Superior temporal gyrus (tissue), 1 donor: ENCODE measurements at regions not wholly inside any gene's neighbourhood (a gene's known extent, or its start where the extent isn't known, plus 50 kb on each side); places are given as distances from the start of the nearest gene placed in this dataset.

Source experiments
- DNase-seq: peaks from one replicate; pipeline ENCODE4 v3.0.0-alpha.2; 2016; ENCODE audit errors: extremely low spot score

GRCh38 chr22:49372111-49372529 lies 455.6 kb downstream of the BRD1 start:
- DNase-seq, result no peak

DNA sequence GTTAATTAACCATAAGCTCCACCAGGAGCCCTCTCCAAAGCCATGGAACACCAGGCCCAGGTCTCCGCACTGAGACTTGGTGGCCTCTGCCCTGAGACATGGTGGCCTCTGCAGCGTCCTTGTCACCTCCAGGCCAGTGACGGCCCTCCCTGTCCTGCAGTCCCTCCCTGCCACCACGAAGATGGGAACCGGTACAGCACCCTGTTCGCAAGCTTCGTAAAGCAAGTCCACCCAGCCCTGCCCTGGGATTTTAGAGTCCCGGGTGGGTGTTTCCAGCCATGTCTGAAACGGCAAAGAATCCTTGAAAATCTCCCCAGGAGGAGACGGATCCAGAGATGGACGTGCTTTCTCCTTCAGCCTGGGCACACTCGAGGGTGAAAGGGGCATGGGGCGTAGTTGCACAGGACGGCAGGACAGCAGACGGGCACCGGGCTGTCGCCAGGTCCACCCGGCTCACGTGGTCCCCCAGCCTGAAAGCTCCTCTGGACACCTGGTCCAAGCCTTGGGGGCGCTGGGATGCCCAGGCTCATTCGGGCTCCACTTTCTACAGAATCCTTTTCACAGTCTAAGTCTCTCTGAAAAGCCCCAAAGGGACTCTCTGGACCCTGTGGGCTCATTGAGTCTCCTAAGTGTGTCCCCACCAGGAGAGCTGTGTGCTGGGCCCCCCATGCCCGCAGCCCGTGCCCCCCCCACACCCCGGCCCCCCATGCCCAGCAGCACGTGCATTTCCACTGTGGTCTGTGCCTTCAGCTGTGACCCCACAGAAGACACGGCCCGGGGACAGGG lies 456.2 kb downstream of the BRD1 start:
- no peak for DNase-seq

DNA sequence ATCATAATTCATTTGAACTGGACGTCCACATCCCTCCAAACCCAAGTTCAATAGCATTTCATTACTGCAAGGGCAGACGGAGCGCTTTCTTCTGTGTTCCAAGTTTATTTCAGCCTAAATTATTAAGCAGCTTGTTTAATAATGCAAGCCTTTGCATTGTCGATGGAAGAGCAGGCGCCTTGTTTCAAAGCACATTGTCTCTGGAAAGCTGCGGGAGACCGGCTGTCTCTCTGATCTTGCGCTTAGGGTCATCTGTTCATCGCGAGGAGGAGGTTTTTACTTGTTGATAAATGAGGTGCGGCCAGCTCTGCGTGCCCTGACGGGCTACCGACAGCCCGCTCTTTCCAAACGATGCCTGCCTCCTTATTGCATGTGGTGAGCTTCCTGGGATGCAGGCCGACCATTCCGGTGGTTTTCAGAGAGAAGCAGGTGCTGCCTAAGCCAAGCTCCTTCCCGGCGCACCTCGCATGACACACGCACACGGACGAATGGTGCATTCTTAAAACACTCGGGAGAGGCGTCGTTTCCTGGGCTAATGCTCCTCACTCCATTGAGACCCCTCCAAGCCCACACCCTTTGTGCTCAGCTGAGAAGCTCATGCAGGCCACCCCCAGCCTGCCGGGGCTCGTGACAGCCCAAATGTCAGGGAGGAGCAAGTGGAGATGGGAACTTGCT lies 456.9 kb downstream of the BRD1 start:
- DNase-seq, result no peak

DNA sequence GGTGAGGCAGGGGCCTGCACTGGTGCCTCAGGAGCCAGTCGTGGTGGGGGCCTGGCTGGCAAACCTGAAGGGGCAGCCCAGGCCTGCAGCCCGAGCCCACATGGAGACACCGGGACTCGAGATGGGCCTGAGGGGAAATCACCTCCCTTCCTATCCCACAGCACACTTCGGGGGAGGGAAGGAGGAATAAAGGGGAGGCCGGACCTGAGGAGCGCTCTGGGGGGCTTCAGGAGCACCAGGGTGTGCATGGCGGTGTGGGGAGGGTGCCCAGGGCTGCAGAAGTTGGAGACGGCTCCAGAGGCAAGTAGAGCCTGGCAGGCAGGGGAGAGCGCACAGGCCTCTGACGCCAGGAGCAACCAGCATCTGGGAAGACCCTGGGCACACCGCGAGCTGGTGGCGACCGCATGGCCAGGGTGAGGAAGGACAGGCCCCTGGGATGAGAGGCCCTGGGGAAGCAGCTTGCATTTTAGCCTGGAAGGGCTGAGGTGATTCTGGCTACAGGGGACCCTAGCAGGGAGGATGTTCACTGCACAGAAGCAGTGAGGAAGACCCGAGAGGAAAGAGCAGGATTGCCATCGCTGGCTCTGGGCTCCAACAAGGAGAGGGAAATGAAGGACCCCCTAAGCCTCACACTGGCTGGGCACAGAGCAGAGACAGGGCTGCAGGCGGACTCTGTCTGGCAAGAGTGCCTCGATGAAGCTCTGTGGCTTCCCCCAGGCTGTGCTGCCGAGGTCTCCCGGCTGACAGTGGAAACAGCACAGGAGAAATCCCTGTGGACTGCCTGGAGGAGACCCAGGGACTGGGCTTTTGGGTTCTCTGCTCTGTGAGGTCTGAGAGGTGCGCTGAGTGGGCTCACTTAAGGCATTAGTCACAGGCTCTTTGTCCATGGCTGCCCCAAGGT lies 457.7 kb downstream of the BRD1 start:
- DNase-seq, result no peak

DNA sequence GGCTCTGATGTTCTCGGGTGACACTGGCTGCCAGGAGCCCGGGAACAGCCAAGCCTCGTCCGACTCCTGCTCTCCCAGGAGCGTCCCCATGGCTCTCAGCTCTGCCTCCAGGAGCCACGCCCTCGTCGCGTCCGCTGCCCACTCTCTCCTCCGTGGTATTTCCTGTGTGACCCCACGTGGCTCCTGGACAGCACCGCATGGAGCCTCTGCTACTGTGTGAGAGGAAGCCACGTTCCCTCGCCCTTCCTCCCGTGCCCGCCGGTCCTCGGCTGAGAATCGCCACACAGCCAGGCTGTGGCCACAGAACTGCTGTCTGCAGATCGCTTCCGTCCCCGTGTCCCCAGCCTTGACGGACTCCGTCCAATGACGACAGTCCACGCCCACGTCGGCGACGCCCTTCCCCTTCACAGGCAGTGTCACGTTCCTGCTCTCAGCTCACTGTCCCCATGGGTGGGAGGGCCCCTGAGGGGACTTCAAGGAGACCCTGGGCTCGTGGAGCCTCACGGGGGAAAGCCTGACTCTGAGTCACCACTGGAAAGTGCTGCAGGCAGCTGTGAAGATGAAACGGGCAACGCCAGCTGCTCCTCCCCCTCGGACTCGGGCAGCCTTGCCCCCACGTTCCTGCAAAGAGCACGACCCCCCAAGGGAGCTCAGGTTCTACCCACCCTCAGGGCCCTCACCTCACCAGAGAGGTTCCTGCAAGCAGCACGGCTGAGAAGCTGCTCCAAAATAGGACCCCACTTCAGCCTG lies 458.5 kb downstream of the BRD1 start:
- DNase-seq, result no peak

DNA sequence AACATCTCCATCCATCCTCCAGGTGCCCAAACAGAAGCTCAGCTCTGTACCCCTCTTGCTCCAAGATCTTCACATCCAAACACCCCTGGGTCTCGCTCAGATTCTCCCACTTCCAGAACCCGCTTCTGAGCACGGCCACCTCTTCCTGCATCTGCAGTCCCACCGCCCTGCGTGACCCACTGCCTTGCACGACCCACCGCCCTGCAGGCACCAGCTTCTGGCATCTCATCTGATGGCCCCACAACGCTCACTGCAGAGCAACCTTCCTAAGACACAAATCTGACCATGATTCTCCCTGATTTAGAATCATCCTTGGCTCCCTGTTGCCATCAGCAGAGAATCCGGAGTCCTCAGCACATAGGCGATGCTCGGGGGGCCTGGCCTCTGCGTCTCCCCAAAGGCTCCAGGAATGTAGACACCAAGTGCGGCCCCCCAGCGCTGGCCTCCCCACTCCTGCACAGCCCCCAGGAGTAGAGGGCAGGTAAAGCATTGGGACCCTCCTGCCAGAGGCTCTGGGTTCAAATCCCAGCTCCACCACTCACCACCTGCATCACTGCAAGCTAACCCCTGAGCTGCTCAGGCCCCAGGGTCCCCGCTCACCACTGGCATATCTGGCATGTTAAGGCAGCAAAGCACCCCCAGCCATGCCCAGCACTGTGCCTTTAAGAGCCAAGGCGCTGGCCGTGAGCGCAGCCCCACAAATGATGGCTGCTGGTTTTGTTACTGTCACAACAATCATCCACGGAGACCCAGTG lies 459.3 kb downstream of the BRD1 start:
- DNase-seq, result no peak

DNA sequence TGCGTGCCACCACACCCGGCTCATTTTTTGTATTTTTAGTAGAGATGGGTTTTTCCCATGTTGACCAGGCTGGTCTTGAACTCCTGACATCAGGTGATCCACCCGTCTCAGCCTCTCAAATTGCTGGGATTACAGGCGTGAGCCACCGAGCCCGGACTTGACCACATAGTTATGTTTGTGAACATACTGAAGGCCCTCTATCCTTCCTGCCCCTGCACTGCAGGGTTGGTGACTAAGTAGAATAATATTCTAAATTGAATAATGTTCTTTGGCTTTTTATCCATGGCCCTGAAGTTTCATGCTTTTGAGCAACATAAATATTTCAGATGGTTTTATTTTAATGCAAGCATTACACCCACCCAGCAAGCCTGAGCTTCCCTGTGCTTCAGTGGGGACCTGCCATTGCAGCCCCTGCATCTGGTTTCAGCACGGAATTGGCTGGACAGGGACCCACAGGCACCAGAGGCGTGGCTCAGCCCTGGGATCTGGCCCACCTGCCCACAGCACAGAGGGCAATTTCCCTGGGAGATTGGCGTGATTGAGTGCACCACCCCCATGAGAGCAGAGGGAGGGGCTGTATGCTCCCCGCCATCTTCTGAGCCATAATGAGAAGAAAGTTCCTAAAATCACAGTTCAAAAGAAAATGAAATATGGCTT lies 460.5 kb downstream of the BRD1 start:
- no peak for DNase-seq

GRCh38 chr22:49366437-49366836 lies 461.2 kb downstream of the BRD1 start:
- DNase-seq, result no peak

GRCh38 chr22:49365910-49366309 lies 461.8 kb downstream of the BRD1 start:
- no peak for DNase-seq

- DNase-seq, result no peak
These were observed 462.4 kb downstream of the BRD1 start for GRCh38 chr22:49365191-49365837.

DNA sequence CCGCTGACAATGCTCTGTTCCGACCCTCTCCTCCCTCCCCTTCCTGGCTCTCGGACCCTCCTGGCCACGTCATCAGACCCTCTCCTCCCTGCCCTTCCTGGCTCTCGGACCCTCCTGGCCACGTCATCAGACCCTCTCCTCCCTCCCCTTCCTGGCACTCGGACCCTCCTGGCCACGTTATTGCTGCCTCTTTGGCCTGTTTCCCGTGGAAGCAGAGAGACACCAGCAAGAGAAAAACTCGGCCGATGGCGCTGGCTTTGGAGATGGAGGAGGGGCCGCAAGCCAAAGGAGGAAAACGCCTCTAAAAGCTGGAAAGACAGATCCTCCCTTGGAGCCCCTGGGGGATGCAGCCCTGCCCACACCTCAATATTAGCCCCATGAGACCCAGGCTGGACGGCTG lies 463.3 kb downstream of the BRD1 start:
- no peak for DNase-seq

DNA sequence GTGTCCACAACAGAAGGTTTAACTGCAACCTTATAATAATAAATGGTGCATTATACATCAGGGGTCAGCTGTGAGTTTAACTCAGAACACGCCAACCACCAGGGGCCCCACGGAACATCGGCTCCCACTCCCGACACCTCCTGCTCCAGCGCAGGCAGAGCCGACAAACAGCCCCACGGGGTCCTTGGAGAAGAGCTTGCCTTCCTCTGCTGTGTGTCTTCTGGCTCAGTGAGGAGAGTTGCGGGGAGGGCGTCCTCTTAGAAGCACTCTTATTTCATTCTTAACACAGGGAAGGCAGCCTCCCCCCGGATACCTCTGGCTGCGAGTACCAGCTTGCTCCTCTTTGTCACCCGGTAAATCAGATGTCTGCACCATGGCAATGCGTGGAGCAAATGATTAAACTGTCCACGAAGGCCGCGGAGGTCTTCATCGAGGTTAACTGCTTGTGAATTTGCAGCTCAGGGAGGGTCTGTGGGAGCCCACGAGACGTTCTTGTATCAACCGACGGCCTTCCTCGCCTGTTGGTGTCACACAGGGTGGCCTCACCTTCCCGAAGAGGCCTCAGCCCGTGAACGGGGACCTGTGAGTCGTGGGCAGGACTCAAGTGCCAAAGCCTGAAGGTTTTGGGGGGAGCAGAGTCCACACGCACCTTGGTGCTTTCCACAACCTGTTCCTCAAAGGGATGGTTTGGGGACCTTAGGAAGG lies 464.0 kb downstream of the BRD1 start:
- DNase-seq, result no peak

- no peak for DNase-seq
These were observed 465.3 kb downstream of the BRD1 start for GRCh38 chr22:49362211-49362839.

- DNase-seq, result no peak
These were observed 466.5 kb downstream of the BRD1 start for GRCh38 chr22:49361164-49361563.

DNA sequence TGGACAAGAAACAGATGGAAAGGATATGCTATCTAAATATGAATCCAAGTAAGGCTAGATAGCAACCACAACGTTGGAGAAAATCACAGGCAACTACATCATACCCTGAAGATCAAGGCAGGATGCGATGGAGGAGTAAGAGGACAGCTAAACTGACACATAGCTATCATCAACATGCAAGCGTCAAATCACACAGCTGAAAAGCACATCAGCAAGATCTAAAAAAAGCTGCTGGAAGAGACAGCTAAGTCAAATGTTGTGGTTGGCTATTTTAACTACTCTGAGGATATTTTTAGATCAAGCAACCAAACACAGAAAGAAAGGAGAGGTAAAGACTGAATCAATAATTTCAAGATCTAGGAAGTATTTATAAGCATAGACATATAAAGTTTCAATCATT lies 466.9 kb downstream of the BRD1 start:
- no peak for DNase-seq

DNA sequence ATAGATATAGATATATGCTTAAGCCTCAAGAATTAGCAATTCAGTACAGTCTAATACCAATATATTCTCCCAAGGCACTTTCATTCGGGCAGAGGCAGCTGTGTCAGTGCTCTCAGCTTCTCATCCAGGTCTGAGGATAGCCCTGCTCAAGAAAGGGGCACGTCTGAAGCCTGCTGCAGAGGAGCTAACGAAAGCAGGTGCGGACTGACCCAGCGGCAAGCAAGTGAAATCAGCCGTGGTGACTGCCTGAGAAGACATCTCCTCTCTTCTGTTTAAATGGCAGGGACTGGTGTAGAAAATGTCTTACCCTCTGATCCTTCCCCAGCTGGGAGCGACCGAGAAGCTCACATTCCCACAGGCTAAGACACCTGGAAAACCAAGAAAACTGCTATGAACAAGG lies 468.6 kb downstream of the BRD1 start:
- DNase-seq, result no peak

DNA sequence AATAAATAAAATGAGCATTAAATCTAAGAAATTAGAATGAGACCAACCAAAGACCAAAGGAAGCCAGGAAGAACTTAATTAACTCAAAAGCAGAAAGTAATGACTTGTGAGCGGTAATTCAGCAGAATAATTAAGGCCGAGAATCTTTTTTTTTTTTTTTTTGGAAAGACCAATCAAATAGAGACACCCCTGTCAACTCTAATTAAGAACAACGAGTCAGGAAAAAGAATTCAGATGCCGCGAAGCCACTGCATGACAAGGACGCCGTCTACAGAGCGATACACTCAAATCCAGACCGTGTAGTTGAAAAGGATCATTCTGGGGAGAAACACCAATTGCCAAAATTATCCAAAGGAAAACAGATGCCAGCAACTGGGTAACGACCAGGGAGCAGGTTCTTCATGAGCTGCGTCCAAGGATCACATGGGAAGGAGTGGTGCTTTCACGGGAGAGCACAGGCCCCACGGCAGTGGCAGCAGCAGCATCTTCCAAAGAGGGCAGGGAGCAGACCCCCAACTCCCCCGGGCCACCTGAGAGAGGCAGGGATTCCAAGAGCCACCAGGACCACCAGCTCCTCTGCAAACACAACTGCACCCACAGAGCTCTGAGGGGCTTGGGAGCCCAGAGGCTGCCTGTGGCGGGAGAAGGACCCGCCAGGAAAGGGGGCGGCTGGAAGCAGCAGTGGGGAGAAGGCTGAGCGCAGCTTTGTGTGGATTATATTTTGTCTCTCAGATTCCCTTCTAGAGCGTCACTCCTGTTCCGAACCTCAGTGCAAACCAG lies 469.8 kb downstream of the BRD1 start:
- no peak for DNase-seq

DNA sequence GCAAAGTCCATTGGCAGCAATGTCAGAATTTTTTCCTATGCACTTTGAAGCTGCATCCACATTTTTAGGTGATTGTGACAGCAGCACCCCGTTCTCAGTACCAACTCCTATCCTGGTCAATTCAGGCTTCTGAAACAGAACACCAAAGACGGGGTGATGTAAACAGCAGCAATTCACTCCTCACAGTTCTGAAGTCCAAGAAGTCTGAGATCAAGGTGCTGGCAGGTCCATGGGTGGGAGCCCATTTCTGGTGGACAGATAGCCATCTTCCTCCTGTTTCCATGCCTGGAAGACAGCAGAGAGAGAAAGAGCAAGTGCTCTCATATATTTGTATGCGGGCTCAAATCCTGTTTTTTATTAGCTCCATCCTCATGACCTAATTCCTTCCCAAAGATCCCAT lies 471.2 kb downstream of the BRD1 start:
- no peak for DNase-seq
